GM21390 (cell line): ENCODE measurements at regions not wholly inside any gene's neighbourhood (a gene's known extent, or its start where the extent isn't known, plus 50 kb on each side); places are given as distances from the start of the nearest gene placed in this dataset.

Source experiments
- ATAC-seq: cut with Tn5 transposase; IDR thresholded peaks from one replicate; pipeline ENCODE4 v1.9.1; 2021; ENCODE audit not compliant: unreplicated experiment

- ATAC-seq: no peak
Measured at GRCh38 chr12:75908961-75909605, 122.5 kb downstream of the PHLDA1 start.

- ATAC-seq: no peak
Measured at GRCh38 chr12:75905922-75906321, 125.7 kb downstream of the PHLDA1 start.

- no peak for ATAC-seq
Measured at GRCh38 chr12:75900781-75901254, 130.8 kb downstream of the PHLDA1 start.

GRCh38 chr12:75900226-75900625 is 131.3 kb downstream of the PHLDA1 start:
- ATAC-seq: no peak

- no peak for ATAC-seq
Measured at GRCh38 chr12:75894965-75895754, 136.4 kb downstream of the PHLDA1 start.

- ATAC-seq: no peak
Measured at GRCh38 chr12:75893765-75894164, 137.8 kb downstream of the PHLDA1 start.

DNA sequence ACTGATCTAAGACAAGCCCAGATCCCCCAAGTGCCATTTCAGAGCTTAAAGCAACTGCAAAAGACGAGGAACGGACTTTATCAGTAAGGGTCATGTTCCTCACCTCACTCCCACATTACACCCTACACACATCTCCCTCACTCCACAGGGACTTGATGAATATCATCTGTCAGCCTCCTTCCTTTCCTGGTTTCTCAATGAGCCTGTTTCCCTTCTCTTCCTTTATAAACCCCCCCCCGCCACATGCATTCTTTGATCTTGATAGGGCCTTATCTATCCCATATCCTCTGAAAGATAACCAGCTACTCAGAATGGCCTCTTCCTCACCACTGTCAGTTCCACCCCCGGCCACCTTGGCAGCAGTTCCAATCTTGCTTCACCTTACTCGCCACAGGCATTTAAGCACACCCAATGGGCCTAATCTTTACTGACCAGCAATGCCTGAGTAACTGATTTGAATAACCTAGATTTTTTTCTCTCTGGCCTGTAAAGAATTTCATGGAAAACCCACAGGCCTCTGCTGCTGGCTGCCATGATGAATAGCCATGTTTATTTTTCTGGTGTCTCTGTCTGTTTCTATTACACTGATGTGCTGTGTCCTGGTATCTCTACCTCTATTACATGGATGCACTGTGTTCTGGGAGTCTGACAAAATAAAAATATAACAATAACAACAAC is 138.7 kb downstream of the PHLDA1 start:
- ATAC-seq: no peak

DNA sequence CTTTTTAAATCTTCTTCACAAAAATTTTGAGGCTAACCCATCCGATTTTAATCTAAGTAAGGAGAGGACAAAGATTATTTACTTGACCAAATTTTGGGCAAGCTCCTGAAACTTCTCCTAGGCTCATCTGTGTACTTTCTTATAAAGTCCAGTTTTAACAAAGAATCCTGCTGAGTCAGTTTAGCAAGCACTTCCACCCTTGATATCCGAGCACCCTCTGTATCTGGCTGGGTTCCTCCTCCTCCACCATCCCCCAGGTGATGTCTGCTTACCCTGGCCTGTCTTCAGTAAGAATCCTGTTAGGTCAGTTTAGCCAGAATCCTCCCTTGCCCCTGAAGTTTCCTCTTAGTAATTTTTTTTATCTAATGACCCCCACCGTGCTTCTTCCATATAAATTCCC is 140.5 kb downstream of the PHLDA1 start:
- ATAC-seq: no peak

DNA sequence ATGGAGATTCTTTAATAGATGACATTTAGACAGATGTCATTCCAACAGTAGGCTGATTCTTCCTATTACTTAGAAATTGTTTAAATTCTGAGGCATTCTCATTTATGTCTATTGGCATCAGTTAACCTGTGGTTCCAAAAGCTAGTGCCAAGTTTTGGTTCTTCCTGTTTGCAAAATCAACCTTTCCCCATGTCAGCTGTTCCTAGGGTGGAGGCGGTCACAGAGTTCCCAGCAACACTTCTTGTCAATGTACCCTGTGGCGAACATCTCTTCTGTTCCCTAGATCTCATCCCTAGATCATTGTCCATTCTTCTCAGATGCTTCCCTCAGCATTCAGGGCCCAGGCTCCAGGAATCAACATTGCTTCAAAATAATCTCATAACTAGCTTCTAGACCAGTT is 140.9 kb downstream of the PHLDA1 start:
- no peak for ATAC-seq

DNA sequence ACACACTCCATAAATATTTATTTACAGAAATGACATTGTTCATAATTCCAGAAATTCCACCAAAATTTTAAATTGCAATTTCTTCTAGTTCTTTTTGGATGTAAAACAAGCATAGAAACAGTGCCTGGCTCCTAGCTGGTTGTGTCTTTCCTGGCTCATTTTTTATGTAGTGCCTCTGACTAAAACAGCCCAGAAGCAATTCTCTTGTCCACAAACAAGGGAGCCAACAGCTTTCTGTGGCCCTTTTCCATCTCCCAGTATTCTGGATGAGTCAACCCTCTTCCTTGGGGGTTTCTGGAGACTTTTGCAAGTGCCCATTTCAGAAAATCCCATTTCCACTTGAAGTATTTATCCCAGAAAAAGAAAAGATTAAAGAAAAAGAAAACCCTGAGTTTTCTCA is 141.4 kb downstream of the PHLDA1 start:
- ATAC-seq: no peak

DNA sequence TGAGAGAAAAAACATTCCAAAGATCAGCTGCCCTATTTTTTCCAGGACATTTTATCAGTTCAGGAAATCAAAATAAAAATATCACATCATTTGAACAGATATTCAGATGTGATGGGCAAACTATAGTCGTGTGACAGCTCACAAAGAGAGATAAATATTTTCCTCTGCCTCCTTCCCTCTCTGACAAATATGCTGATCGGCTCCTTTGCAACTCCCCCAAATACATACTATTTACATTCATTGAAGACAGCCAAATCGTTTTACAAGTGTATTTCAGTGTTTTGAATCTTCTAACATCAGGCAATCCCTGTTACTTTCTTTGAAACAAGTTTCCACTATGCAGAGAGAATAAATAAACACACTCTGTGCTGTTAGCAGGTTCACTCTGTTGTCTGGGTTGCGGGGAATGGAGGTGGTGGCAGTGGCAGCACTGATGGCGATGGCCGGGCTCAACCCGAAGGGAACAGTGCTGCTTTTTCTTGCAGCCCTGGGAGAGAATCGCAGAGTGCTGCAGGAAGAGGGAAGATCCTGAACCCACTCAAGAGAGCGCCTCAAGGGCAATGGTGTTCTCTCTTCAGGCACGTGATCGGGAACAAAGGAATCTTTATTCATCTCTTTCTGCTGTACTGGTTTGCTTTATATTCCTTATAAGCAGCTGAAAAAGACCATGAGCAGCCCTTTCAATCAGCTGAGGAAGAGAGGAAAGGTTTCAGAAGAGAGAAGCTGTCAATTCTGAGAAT is 142.5 kb downstream of the PHLDA1 start:
- ATAC-seq: no peak

DNA sequence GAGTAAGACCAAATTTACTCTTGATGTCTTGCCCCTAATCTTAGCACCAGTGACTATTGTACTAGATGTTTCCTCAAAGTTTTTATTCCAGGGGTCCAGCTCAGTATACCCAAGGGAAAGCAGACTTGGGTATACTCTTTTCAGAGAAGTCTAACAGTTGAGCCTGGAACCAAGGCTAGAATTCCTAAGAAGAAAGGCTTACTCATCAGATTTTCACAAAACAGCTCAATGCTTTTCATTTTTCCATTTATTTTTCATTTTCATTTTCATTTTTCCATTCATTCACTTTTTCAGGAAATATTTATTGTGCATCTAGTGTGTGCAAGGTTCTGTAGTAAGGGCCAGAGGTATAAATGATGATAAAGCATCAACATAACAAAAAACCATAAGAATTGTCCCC is 143.2 kb downstream of the PHLDA1 start:
- no peak for ATAC-seq

DNA sequence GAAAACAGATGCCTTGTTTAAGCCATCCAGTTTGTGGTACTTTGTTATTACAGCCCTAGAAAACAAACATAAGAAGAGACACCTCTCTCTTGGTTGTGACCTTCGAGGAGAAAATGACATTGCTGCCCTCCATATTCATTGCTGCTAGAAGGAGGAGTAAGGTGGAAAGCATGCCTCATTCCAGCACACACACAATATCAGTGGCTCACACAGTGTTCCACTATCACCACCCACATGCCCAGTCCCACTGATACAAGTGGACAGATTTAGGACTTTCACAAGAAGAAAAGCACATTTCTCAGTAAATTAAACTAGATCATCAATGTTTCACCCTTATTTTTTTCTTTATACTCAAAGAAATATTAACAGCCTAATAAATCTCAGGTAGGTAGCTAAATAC is 143.6 kb downstream of the PHLDA1 start:
- no peak for ATAC-seq

DNA sequence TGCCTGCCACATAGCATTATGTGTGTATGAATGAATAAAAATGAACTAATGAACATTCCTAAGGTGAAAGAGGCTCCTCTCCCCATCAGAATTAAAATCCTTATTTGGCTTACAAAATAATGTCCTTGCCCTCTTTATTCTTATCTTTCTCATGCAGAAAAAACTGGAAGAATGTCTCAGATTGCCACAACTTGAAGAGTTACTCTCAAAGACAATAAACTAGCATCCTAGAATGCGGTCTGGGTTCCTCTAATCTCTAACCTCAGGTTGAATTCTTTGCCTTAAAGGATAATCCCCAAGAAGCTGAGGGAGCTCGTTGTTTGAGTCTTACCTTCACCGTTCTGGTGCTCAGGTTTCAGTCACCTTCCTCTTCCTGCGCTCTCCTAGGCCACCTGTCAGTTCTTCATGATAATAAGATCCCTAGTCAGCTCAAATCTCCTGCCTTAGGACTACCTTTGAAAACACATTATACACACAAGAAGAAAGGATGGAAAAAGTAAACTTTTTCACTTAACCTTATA is 147.1 kb downstream of the PHLDA1 start:
- no peak for ATAC-seq

DNA sequence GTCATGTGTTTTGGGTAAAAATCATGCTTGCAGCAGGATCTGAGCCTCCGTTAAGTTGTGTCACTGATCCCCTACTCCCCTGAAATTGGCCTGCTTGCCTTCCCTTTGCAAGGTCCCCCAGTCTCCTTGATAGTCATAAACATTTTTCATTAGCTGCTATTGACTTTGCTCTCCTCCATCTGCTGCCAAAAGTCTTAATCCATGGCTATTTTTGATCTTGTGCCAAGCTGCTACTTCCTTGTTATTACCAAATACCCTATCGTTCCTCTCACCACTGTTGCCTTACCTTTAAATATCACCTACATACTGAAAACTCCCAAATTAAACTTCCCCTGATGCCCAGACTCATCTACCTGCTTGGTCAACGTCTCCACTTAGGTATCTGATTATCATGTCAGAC is 148.3 kb downstream of the PHLDA1 start:
- no peak for ATAC-seq

- no peak for ATAC-seq
Measured at GRCh38 chr12:75882421-75882820, 149.2 kb downstream of the PHLDA1 start.

DNA sequence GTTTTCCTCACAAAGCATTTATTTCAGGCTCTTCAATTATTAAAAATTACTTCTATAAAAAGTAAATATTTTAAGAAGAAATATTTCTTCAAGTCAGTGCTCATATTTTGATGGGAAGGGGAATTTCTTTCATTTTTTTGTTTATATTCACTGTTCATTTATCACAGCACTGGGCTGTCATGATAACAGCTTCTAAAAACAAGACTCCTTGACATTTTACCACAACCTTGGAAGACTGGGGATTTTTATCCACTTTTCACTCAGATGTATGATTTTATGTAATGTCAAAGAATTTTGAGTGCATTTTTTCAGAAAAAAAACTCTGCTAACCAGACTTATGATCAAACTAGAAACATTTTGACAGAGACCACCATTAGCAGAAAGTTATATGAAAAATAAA is 149.7 kb downstream of the PHLDA1 start:
- ATAC-seq: no peak

GRCh38 chr12:75877763-75878621 is 153.6 kb downstream of the PHLDA1 start:
- ATAC-seq: no peak

DNA sequence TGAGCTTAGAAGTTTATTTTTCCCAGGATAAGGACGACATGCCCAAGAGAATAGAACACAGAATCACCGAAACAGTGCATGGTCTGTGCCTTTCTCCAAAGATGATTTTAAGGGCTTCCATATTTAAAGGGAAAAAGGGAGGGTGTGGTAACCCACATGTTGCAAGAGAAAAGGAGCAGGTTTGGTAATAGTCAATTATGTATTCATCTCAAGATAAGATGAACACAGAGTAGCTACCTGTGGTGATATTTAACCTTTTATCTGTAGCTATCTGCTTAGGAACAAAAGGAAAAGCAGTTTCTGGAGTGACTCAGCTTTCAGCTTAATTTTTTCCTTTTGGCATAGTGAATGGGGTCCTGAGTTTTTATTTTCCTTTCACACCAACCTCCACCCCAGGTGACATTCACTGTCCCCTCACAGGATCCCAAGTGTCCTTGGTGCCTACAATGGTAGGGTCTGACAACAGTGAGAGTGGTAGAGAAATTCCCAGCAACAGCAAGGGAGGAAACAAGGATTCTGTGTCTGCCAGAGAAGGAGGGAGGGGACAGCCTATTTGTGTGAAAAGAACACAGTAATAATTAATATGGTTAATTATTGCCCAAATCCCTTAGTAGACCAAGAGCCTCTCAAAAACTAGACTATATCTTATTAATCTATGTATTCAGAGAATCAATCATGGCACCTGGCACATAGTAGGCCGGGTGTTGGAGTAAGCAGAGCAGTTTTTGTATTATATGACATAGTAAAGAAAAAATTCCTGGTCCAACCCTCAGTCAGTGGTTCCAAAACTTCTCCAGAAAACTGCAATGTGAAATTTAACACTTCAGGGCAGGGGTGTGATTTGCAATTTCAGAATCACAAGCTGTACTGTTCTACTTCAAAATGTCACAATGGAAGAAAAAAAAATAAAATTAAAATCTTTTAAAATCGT is 154.5 kb downstream of the PHLDA1 start:
- no peak for ATAC-seq
